ENCODE measurements at regions not wholly inside any gene's neighbourhood (a gene's known extent, or its start where the extent isn't known, plus 50 kb on each side); places are given as distances from the start of the nearest gene placed in this dataset.
"Not testable (repeated sequence)": the region's sequence is repeated elsewhere in the genome, so short reads cannot be mapped to it uniquely, and the experiment has no call there.

- H3K4me1 Mint-ChIP-seq (ENCODE audit: low read depth), result no peaks in the 10 kb centered on the region
Observed at GRCh38 chr13:58343076-58343475, 711.5 kb downstream of the PCDH17 start.

GRCh38 chr13:58352100-58352499, 720.6 kb downstream of the PCDH17 start:
- DNase-seq; H3K27me3 Mint-ChIP-seq; POLR2A ChIA-PET; H3K27ac Mint-ChIP-seq; intact Hi-C loops (cut with micrococcal nuclease); H3K4me3 Mint-ChIP-seq; H3K4me1 Mint-ChIP-seq (ENCODE audit: low read depth); H3K36me3 Mint-ChIP-seq; CTCF ChIA-PET: not testable (repeated sequence)
- peaks cover 26% of the 10 kb centered on the region for H3K9me3 Mint-ChIP-seq

More at GRCh38 chr13:58343076-58343475, 711.5 kb downstream of the PCDH17 start:
- Mint-ChIP-seq H3K27ac (no peak overlapping the region), H3K36me3 (no peaks in the 10 kb centered on the region), H3K9me3 (peaks cover 12% of the 10 kb centered on the region), H3K27me3 (no peaks in the 10 kb centered on the region), H3K4me3 (no peak overlapping the region)
- intact Hi-C loops (cut with micrococcal nuclease), result no loop called here
- ChIA-PET CTCF (no interaction called here), POLR2A (no interaction called here)
- no peak for DNase-seq

- intact Hi-C loops (cut with micrococcal nuclease), result no loop called here
- Mint-ChIP-seq H3K36me3 (no peaks in the 10 kb centered on the region), H3K4me3 (no peak overlapping the region), H3K9me3 (peaks cover 5% of the 10 kb centered on the region), H3K4me1 (ENCODE audit: low read depth) (no peaks in the 10 kb centered on the region), H3K27ac (no peak overlapping the region), H3K27me3 (no peaks in the 10 kb centered on the region)
- POLR2A ChIA-PET, result no interaction called here
- CTCF ChIA-PET, result no interaction called here
- no peak for DNase-seq
Observed at GRCh38 chr13:58369936-58370335, 738.4 kb downstream of the PCDH17 start.

- Mint-ChIP-seq H3K4me1 (ENCODE audit: low read depth) (no peaks in the 10 kb centered on the region), H3K9me3 (peaks cover 7% of the 10 kb centered on the region), H3K27ac (no peak overlapping the region), H3K4me3 (no peak overlapping the region), H3K36me3 (no peaks in the 10 kb centered on the region), H3K27me3 (no peaks in the 10 kb centered on the region)
- DNase-seq, result no peak
- intact Hi-C loops (cut with micrococcal nuclease), result no loop called here
- ChIA-PET CTCF (no interaction called here), POLR2A (no interaction called here)
Observed at GRCh38 chr13:58376349-58376748, 744.8 kb downstream of the PCDH17 start.

- Mint-ChIP-seq H3K4me1 (ENCODE audit: low read depth) (no peaks in the 10 kb centered on the region), H3K27ac (no peak overlapping the region), H3K4me3 (no peak overlapping the region), H3K36me3 (no peaks in the 10 kb centered on the region), H3K9me3 (peaks cover 7% of the 10 kb centered on the region), H3K27me3 (no peaks in the 10 kb centered on the region)
- POLR2A ChIA-PET, result no interaction called here
- DNase-seq, result no peak
- intact Hi-C loops (cut with micrococcal nuclease), result no loop called here
- CTCF ChIA-PET, result no interaction called here
Observed at GRCh38 chr13:58376775-58377174, 745.2 kb downstream of the PCDH17 start.

GRCh38 chr13:58379221-58379620, 747.7 kb downstream of the PCDH17 start:
- no peaks in the 10 kb centered on the region for H3K36me3 Mint-ChIP-seq

GRCh38 chr13:58385336-58385735, 753.8 kb downstream of the PCDH17 start:
- DNase-seq; H3K36me3 Mint-ChIP-seq; H3K9me3 Mint-ChIP-seq; H3K27ac Mint-ChIP-seq; intact Hi-C loops (cut with micrococcal nuclease); H3K4me1 Mint-ChIP-seq (ENCODE audit: low read depth); H3K4me3 Mint-ChIP-seq; POLR2A ChIA-PET; CTCF ChIA-PET; H3K27me3 Mint-ChIP-seq: not testable (repeated sequence)

More at GRCh38 chr13:58379221-58379620, 747.7 kb downstream of the PCDH17 start:
- H3K9me3 Mint-ChIP-seq, result peaks cover 6% of the 10 kb centered on the region
- intact Hi-C loops (cut with micrococcal nuclease), result no loop called here
- POLR2A ChIA-PET, result no interaction called here
- CTCF ChIA-PET, result no interaction called here
- DNase-seq, result no peak
- H3K4me1 Mint-ChIP-seq (ENCODE audit: low read depth), result no peaks in the 10 kb centered on the region
- no peak overlapping the region for H3K27ac Mint-ChIP-seq
- no peaks in the 10 kb centered on the region for H3K27me3 Mint-ChIP-seq
- no peak overlapping the region for H3K4me3 Mint-ChIP-seq

- Mint-ChIP-seq H3K27me3 (no peaks in the 10 kb centered on the region), H3K4me3 (no peak overlapping the region), H3K4me1 (ENCODE audit: low read depth) (no peaks in the 10 kb centered on the region), H3K9me3 (peaks cover 6% of the 10 kb centered on the region), H3K36me3 (no peaks in the 10 kb centered on the region), H3K27ac (no peak overlapping the region)
- ChIA-PET CTCF (no interaction called here), POLR2A (no interaction called here)
- DNase-seq, result no peak
- intact Hi-C loops (cut with micrococcal nuclease), result no loop called here
Observed at GRCh38 chr13:58397596-58398387, 766.2 kb downstream of the PCDH17 start.

GRCh38 chr13:58399263-58399662, 767.7 kb downstream of the PCDH17 start:
- Mint-ChIP-seq H3K9me3 (peaks cover 6% of the 10 kb centered on the region), H3K4me3 (no peak overlapping the region)
- POLR2A ChIA-PET, result no interaction called here

GRCh38 chr13:58406545-58406944, 775.0 kb downstream of the PCDH17 start:
- intact Hi-C loops (cut with micrococcal nuclease), result no loop called here
- Mint-ChIP-seq H3K27ac (no peak overlapping the region), H3K36me3 (no peaks in the 10 kb centered on the region), H3K4me1 (ENCODE audit: low read depth) (no peaks in the 10 kb centered on the region), H3K4me3 (no peak overlapping the region), H3K9me3 (no peaks in the 10 kb centered on the region), H3K27me3 (no peaks in the 10 kb centered on the region)
- CTCF ChIA-PET, result no interaction called here
- no peak for DNase-seq
- POLR2A ChIA-PET, result no interaction called here

More at GRCh38 chr13:58399263-58399662, 767.7 kb downstream of the PCDH17 start:
- Mint-ChIP-seq H3K27ac (no peak overlapping the region), H3K4me1 (ENCODE audit: low read depth) (no peaks in the 10 kb centered on the region), H3K36me3 (no peaks in the 10 kb centered on the region), H3K27me3 (no peaks in the 10 kb centered on the region)
- CTCF ChIA-PET, result no interaction called here
- intact Hi-C loops (cut with micrococcal nuclease), result no loop called here
- no peak for DNase-seq

- H3K36me3 Mint-ChIP-seq, result no peaks in the 10 kb centered on the region
- no peaks in the 10 kb centered on the region for H3K27me3 Mint-ChIP-seq
- intact Hi-C loops (cut with micrococcal nuclease), result no loop called here
- CTCF ChIA-PET, result no interaction called here
- peaks cover 24% of the 10 kb centered on the region for H3K9me3 Mint-ChIP-seq
- no peak for DNase-seq
- no peaks in the 10 kb centered on the region for H3K4me1 Mint-ChIP-seq (ENCODE audit: low read depth)
- H3K4me3 Mint-ChIP-seq, result no peak overlapping the region
- H3K27ac Mint-ChIP-seq, result no peak overlapping the region
- POLR2A ChIA-PET, result no interaction called here
Observed at GRCh38 chr13:58429917-58430316, 798.4 kb downstream of the PCDH17 start.

- Mint-ChIP-seq H3K27me3 (no peaks in the 10 kb centered on the region), H3K4me1 (ENCODE audit: low read depth) (no peaks in the 10 kb centered on the region), H3K36me3 (no peaks in the 10 kb centered on the region), H3K4me3 (no peak overlapping the region), H3K9me3 (peaks cover 4% of the 10 kb centered on the region), H3K27ac (no peak overlapping the region)
- ChIA-PET CTCF (interaction anchor here (0.7 kb wide), 1 partner anchor 379 kb away, joined by 3 read pairs; no protein-coding TSS in a partner anchor), POLR2A (no interaction called here)
- DNase-seq, result no peak
- intact Hi-C loops (cut with micrococcal nuclease), result no loop called here
Observed at GRCh38 chr13:58434943-58435342, 803.4 kb downstream of the PCDH17 start.

GRCh38 chr13:58437427-58437826, 805.9 kb downstream of the PCDH17 start:
- Mint-ChIP-seq H3K4me3 (no peak overlapping the region), H3K27me3 (no peaks in the 10 kb centered on the region), H3K9me3 (peaks cover 2% of the 10 kb centered on the region), H3K4me1 (ENCODE audit: low read depth) (no peaks in the 10 kb centered on the region), H3K27ac (no peak overlapping the region), H3K36me3 (no peaks in the 10 kb centered on the region)
- ChIA-PET POLR2A (no interaction called here), CTCF (no interaction called here)
- DNase-seq, result no peak
- intact Hi-C loops (cut with micrococcal nuclease), result no loop called here
